Aorta (tissue), 5 donors: ENCODE measurements at regions not wholly inside any gene's neighbourhood (a gene's known extent, or its start where the extent isn't known, plus 50 kb on each side); places are given as distances from the start of the nearest gene placed in this dataset.
A peak's percentile ranks its signal among the peaks of the same experiment; 100 is the strongest.

Experiments used
- ATAC-seq: fragments of 200-7000 bp; cut with Tn5 transposase; one replicate; pipeline ENCODE4 v1.9.1; 2022; ENCODE audit warnings: moderate library complexity; ENCODE audit not compliant: low FRiP score
- DNase-seq, 2 donors: peaks; one replicate each; pipeline ENCODE4 v3.0.0-alpha.2; 2020
- H3K27ac ChIP-seq, 2 donors: one replicate each; pipeline ENCODE4 v1.5.1; 2013; ENCODE audit warnings: low read length in 2 of 2, mild to moderate bottlenecking in 2 of 2, moderate library complexity in 2 of 2, control low read depth in 1 of 2, inconsistent platforms in 1 of 2, low read depth in 1 of 2
- H3K27me3 ChIP-seq, 2 donors: one replicate each; pipeline ENCODE4 v1.6.1; 2013; ENCODE audit warnings: control low read depth in 1 of 2, low read length in 1 of 2, mild to moderate bottlenecking in 1 of 2, moderate library complexity in 1 of 2; ENCODE audit not compliant: insufficient read depth in 2 of 2, control insufficient read depth in 1 of 2
- H3K36me3 ChIP-seq, 2 donors: one replicate each; pipeline ENCODE4 v1.6.1; 2013; ENCODE audit warnings: control low read depth in 1 of 2, low read length in 1 of 2, mild to moderate bottlenecking in 1 of 2; ENCODE audit not compliant: insufficient read depth in 2 of 2, control insufficient read depth in 1 of 2
- H3K4me1 ChIP-seq, 2 donors: one replicate each; pipeline ENCODE4 v1.6.1; 2013; ENCODE audit warnings: low read length in 2 of 2, control low read depth in 1 of 2, mild to moderate bottlenecking in 1 of 2, moderate library complexity in 1 of 2; ENCODE audit not compliant: insufficient read depth in 2 of 2, control insufficient read depth in 1 of 2
- H3K4me3 ChIP-seq, 2 donors: one replicate each; pipeline ENCODE4 v1.5.1; 2013; ENCODE audit warnings: low read length in 2 of 2, control low read depth in 1 of 2, mild to moderate bottlenecking in 1 of 2
- H3K9me3 ChIP-seq: one replicate; pipeline ENCODE4 v1.6.1; 2013; ENCODE audit warnings: mild to moderate bottlenecking, low read length; ENCODE audit not compliant: control insufficient read depth
- WGBS, 2 donors: extraction: QIAGEN DNeasy Blood & Tissue Kit; methylation state at CpG; one replicate each; pipeline ENCODE4 v1.1.7; 2013; 5-methylcytosine and 5-hydroxymethylcytosine counted together
- intact Hi-C, 2 donors: fragments of 100-400 bp; cut with DNase I; formaldehyde crosslinking; loops; one replicate each; pipeline versions ENCODE4 v1.14.2 to v1.15.0; 2022
- donor health status: healthy with polysubstance abuse.
- donor health status: Bipolar disorder and iron deficiency.
- donor health status: DM: no; HTN: no; CAD: no.
- donor health status: DM: no; HTN: no; CAD: no.
- donor health status: DM: yes; HTN: yes; CAD: no.

DNA sequence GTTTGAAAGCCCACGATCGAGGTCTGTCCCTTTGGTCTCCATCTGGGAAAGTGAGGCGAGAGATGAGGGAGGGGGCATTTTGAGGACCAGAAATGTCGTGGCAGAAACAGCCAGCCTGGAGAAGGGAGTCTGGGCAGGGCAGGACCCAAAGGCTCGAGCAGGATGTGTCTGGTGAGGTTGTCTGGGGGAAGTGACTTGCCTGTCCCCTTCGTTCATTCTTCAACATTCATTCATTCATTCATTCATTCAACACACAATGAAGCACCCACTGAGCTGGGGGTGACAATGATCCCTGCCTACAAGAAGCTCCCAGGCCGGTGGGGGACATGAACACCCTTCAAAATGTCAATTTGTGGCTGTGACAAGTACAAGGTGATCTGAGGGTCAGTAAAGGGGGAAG, 80.5 kb downstream of the CEBPB start:
- DNase-seq (no peak), ATAC-seq (no peak)
- Histone ChIP-seq H3K36me3 (no peaks in the 10 kb centered on the region), H3K4me3 (no peak overlapping the region), H3K27ac (no peak overlapping the region), H3K27me3 (no peaks in the 10 kb centered on the region), H3K9me3 (no peaks in the 10 kb centered on the region), H3K4me1 (no peaks in the 10 kb centered on the region)
- WGBS, 2 donors, result 88 to 90% methylated on average over 7 of the region's 7 CpGs
- intact Hi-C loops, result loop anchor here in 1 of 2 donors (10.0 kb wide), 1 partner anchor 76 kb away; the partner anchor contains the start of gene CEBPB

DNA sequence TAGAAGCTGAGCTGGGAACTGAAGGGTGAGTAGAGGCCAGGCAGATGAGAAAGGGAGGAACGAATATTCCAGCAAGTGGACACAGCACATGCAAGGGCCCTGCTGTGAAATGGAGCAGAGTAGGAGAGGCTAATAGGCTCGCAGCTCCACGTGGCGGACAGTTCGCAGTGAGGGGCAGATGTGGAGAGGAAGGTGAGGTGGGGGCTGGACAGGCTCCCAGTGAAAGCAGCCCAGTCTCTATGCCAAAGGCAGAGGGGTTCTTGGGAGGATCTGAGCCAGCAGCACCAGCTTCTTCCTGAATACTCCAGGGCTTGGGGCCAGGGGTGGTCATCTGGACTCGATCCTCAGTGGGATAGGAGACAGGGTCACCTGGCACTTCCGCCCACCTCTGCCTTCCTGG, 81.0 kb downstream of the CEBPB start:
- Histone ChIP-seq H3K9me3 (no peaks in the 10 kb centered on the region), H3K4me3 (no peak overlapping the region), H3K36me3 (no peaks in the 10 kb centered on the region), H3K4me1 (no peaks in the 10 kb centered on the region), H3K27ac (no peak overlapping the region), H3K27me3 (no peaks in the 10 kb centered on the region)
- intact Hi-C loops, result loop anchor here in 1 of 2 donors (10.0 kb wide), 1 partner anchor 77 kb away; the partner anchor contains the start of gene CEBPB
- WGBS, 2 donors, result 85 to 91% methylated on average over 7 of the region's 7 CpGs
- no peak for ATAC-seq
- peak in 1 of 2 donors; percentile 52 for DNase-seq

DNA sequence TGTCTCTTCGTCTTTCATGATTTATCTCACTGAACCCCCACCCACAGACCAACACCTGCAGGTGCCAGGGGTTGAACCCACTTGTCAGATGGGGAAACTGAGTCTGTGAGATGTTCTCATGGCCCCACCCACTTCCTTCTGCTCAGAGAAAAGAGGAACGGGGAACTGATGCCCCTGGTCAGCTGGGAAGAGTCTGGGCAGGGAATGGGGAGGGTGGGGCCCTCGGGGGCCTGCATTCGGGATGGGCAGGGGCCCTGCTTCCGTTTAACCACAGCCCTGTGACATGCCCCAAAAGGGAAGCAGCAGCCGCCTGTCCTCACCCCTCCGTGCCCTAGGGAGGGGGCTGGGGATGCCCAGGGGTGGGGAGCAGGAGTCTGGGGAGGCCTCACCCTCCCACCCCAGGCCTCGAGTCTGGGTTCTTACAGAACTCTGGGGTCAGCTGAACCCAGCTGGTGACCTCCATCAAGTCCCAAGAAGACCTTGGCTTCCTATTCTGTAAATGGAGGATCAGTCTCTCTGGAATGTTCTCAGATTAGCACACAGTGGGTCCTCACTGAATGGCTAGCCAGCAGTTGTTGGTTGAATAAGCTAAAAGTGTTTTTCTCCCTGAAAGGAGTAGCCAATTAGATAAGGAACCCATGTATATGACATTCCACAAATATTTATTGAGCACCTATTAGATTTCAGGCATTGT, 81.5 kb downstream of the CEBPB start:
- 89 to 93% methylated on average over 8 of the region's 8 CpGs for WGBS, 2 donors
- no peak overlapping the region for H3K4me3 ChIP-seq
- H3K27ac ChIP-seq, result no peak overlapping the region
- H3K27me3 ChIP-seq, result no peaks in the 10 kb centered on the region
- no peak for ATAC-seq
- no peaks in the 10 kb centered on the region for H3K36me3 ChIP-seq
- no peaks in the 10 kb centered on the region for H3K9me3 ChIP-seq
- intact Hi-C loops, result loop anchor here in 1 of 2 donors (10.0 kb wide), 1 partner anchor 77 kb away; the partner anchor contains the start of gene CEBPB
- peak in 1 of 2 donors; percentile 88 for DNase-seq
- no peaks in the 10 kb centered on the region for H3K4me1 ChIP-seq

DNA sequence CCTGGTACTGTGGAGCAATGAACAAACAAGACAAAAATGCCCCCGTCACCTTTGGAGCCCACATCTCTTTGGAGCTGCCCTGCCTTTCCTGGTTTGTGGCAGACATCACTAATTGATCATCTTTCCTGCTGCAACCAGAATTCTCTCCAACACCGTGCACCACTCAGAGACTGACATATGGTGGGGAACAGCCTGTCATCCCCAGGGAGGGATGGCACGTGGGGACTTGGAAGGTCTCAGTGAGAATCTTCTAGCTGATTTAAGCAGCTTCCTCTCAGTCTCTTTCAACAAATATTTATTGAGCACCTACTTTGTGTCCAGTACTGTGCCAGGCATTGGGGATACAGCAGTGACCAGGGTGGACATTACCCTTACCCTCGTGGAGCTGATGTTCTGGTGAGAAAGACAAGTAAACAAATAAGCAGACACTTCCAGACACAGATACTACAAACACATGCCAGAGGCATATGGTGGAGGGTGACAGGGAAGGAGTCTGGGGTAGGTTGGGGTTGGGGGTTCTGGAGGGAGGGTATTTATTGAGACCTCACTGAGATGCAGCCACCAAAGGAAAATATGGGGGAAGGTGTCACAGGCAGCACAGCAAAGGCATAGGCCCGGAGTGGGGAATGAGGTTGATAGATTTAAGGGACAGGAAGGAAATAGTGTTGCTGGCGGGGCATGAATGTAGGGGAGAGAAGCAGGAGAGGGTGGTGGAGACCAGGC, 82.3 kb downstream of the CEBPB start:
- ATAC-seq (no peak), DNase-seq (no peak)
- intact Hi-C loops, result loop anchor here in 1 of 2 donors (10.0 kb wide), 1 partner anchor 78 kb away; the partner anchor contains the start of gene CEBPB
- Histone ChIP-seq H3K36me3 (no peaks in the 10 kb centered on the region), H3K4me1 (no peaks in the 10 kb centered on the region), H3K27me3 (no peaks in the 10 kb centered on the region), H3K4me3 (no peak overlapping the region), H3K27ac (no peak overlapping the region), H3K9me3 (no peaks in the 10 kb centered on the region)
- WGBS, 2 donors, result 91 to 92% methylated on average over 6 of the region's 6 CpGs

DNA sequence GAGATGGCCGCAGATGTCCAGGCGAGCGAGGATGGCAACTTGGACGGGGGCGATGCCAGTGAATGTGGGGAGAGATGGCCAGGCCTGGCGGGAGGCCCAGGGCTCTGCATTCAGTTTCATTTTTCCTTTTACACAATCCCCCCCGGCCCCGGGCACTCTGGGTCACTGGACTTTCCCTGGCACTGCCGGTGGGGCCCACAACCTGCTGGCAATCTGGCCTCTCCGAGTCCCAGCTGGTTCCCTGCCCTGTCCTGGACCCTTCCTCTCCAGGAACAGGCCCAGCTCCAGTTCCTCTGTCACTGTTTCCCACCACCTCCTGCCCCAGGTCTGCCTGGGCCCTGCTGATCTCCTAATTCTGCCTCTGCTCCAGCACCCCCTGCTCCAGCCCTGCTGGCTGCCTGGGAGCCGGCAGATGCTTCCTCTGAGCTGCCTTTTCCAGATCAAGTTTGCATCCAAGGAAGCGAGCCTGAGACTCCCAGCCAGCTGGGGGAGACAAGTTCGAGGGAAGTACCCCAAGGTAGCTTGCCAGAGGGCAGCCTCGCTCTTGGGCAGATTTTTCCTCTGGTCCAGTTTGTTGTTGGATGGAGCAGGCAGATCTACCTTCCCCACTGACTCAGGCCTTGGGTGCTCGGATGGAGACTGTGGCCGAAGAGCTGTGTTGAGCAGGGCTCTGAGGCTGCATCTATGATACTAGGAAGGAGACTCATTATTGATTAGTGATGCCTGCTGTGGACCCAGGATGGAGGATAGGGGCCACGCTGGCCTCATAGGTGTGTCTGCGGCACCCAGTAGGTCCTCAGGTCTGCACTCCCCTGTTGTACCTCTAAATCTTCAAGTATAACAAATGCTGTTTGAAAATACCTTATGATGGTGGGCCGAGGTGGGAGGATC, 83.2 kb downstream of the CEBPB start:
- ATAC-seq (peak; percentile 9), DNase-seq (peak in 1 of 2 donors; percentile 56)
- WGBS, 2 donors, result 79 to 80% methylated on average over 19 of the region's 19 CpGs
- H3K9me3 ChIP-seq, result no peaks in the 10 kb centered on the region
- H3K27me3 ChIP-seq, result no peaks in the 10 kb centered on the region
- H3K4me1 ChIP-seq, result no peaks in the 10 kb centered on the region
- no peak overlapping the region for H3K27ac ChIP-seq
- no peak overlapping the region for H3K4me3 ChIP-seq
- no peaks in the 10 kb centered on the region for H3K36me3 ChIP-seq
- intact Hi-C loops, result loop anchor here in 1 of 2 donors (10.0 kb wide), 1 partner anchor 79 kb away; the partner anchor contains the start of gene CEBPB

DNA sequence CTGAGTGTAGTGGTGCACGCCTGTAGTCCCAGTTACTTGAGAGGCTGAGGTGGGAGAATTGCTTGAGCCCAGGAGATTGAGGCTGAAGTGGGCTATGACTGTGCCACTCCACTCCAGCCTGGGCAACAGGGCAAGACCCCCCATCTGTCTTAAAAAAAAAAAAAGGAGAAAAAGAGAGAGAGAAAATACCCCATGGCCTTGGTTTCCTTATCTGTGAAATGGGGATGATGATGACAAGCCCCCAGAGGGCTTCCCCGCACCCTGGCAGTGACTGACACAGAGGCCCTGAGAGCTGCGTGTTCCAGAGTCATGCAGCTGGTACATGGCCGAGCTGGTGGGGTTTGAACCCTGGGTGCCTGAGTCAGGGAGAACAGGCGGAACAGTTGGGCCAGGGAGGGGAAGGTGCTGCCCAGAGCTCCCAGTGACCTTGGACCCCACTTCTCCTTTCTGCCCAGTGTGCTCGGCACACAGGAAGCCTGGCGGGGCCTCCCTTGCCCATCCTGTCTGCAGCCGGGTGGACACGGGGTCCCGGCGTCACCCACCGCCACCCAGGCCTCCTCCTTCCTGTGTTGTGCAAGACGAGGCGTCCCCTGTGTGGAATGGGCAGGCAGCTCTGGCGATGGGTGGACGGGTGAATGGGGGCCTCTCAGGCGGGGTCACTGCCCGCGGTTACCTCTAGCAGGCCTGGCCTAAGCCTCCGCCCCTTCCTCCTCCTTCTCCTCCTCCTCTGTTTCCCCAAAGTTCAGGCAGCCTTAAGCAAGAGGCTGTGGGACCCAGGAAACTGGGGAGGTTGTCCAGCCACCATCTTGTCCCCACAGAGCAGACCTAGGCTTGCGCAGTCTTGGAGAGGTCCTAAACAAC, 84.2 kb downstream of the CEBPB start:
- DNase-seq (peak; percentile 89 to 95), ATAC-seq (peak; percentile 33)
- Histone ChIP-seq H3K36me3 (no peaks in the 10 kb centered on the region), H3K4me3 (no peak overlapping the region), H3K27ac (no peak overlapping the region), H3K9me3 (no peaks in the 10 kb centered on the region), H3K4me1 (no peaks in the 10 kb centered on the region), H3K27me3 (no peaks in the 10 kb centered on the region)
- WGBS, 2 donors, result 92 to 96% methylated on average over 18 to 21 of the region's 21 CpGs
- intact Hi-C loops, result loop anchor here in 1 of 2 donors (10.0 kb wide), 1 partner anchor 80 kb away; the partner anchor contains the start of gene CEBPB

DNA sequence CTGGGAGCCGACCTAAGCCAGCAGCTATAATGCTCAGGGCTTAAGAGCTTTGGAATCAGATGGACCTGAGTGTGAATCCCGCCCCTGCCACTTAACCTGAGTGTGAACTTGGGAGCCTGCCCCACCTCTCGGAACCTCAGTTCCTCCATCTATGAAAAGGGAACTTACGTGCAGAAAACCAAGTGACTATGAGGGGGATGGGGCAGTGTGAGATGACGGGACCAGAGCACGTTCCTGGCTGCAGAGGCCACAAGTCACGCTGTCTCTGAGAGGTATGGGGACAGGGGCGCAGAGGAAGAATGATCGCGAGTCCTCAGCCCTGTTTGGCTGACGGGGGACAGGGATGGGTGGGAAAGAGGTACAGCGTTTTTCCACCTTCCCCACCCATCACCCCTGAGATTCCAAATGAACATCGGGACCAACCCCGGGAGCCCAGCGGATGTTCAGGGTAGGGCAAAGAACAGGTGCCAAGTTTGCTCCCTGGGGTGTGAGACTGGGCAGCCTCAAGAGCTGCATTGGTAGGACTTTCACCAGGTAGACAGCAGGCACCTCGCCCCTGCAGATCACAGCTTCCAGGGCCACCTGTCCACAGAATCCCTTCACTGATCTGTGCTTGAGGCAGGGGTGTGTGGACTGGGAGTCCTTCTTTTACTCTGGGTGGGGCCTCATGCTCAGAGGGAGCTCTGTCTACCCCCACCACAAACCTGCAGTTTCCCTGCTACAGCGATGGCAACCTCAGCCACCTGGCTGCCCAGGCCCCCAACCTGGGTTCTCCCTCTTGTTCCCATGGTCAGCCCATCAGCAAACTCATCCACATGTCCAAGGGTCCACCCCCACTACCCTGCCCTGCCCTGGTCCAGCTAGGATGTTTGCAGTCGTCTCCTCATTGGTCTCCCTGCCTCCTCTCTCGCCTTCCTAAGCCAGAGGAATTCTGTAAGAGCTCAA, 85.8 kb downstream of the CEBPB start:
- ATAC-seq, result no peak
- Histone ChIP-seq H3K27me3 (no peaks in the 10 kb centered on the region), H3K4me1 (no peaks in the 10 kb centered on the region), H3K36me3 (no peaks in the 10 kb centered on the region), H3K9me3 (no peaks in the 10 kb centered on the region), H3K4me3 (no peak overlapping the region), H3K27ac (no peak overlapping the region)
- DNase-seq, result peak in 1 of 2 donors; percentile 73
- intact Hi-C loops, result loop anchor here in 1 of 2 donors (10.0 kb wide), 1 partner anchor 82 kb away; the partner anchor contains the start of gene CEBPB
- WGBS, 2 donors, result 90 to 91% methylated on average over 19 of the region's 19 CpGs
